K562 (cell line): ENCODE measurements at regions not wholly inside any gene's neighbourhood (a gene's known extent, or its start where the extent isn't known, plus 50 kb on each side); places are given as distances from the start of the nearest gene placed in this dataset.

Experiments
- ATAC-seq: fragments of 200-7000 bp; cut with Tn5 transposase; 3 replicates; pipeline ENCODE4 v1.9.1; 2020; ENCODE audit warnings: moderate library complexity
- BruUV-seq: library from RNA; stranded (reverse); fragments of 400-500 nt; replicated peaks from 2 replicates; lab custom pipeline; 2021; lab: Mats Ljungman, UMichigan
- CTCF ChIA-PET: fragments of 300-600 bp; formaldehyde crosslinking; extraction: SDS; loops from one replicate; lab custom pipeline; 2021; ENCODE audit warnings: low intra/inter-chr PET ratio; lab: Yijun Ruan, JAX
- POLR2A ChIA-PET: fragments of 300-600, 350-650 bp; sonication (Branson Sonifier 250); formaldehyde crosslinking; extraction: SDS; loops from one replicate; lab custom pipeline; 2021; ENCODE audit warnings: antibody characterized with exemption, inconsistent platforms; lab: Yijun Ruan, JAX
- DNase-seq, 4 experiments: peaks; one replicate each; pipeline versions ENCODE4 v3.0.0 to v3.0.0-alpha.2; 2011 to 2018; ENCODE audit warnings: low spot score in 3 of 4, mixed read lengths in 3 of 4; ENCODE audit errors: extremely low read depth in 1 of 4
- FAIRE-seq: peaks from 2 replicates; lab custom pipeline; 2011; peaks lifted over from hg19 to GRCh38; lab: Jason Lieb, UNC
- H2AFZ ChIP-seq: 2 replicates; pipeline ENCODE4 v1.6.0; 2011; ENCODE audit warnings: low read depth, low read length, control low read depth, inconsistent platforms
- H3K27ac ChIP-seq: fragments of 200-600 bp; 3 replicates; pipeline ENCODE4 v1.8.0; 2011; ENCODE audit warnings: low read depth, mild to moderate bottlenecking, control low read depth, inconsistent platforms, low read length, moderate library complexity, mixed read lengths; ENCODE audit errors: extremely low read depth
- H3K27me3 ChIP-seq, 2 experiments: fragments of 300-600 bp in 1 of 2; 2 replicates in 1 of 2; 3 replicates in 1 of 2; pipeline versions ENCODE4 v1.6.0 to v1.8.0; 2011; ENCODE audit warnings: inconsistent platforms in 2 of 2, low read length in 2 of 2, mild to moderate bottlenecking in 1 of 2, mixed read lengths in 1 of 2, moderate library complexity in 1 of 2; ENCODE audit not compliant: control insufficient read depth in 2 of 2, insufficient read depth in 2 of 2
- H3K36me3 ChIP-seq: fragments of 300-600 bp; 3 replicates; pipeline ENCODE4 v1.8.0; 2011; ENCODE audit warnings: mild to moderate bottlenecking, low read length, inconsistent platforms; ENCODE audit not compliant: control insufficient read depth, insufficient read depth
- H3K4me1 ChIP-seq, 2 experiments: fragments of 200-600 bp in 1 of 2; replicated peaks in 1 of 2; 2 replicates in 1 of 2; 3 replicates in 1 of 2; pipeline versions ENCODE4 v1.5.1 to v1.8.0; 2011; ENCODE audit warnings: inconsistent platforms in 2 of 2, low read length in 2 of 2, mild to moderate bottlenecking in 1 of 2, mixed read lengths in 1 of 2, moderate library complexity in 1 of 2; ENCODE audit not compliant: control insufficient read depth in 2 of 2, insufficient read depth in 2 of 2
- H3K4me2 ChIP-seq: 2 replicates; pipeline ENCODE4 v1.6.1; 2011; ENCODE audit warnings: low read length, control low read depth, inconsistent platforms, mixed read lengths; ENCODE audit not compliant: insufficient read depth
- H3K4me3 ChIP-seq: fragments of 200-600 bp; sonication (generic), shearing (Covaris generic); 2 replicates; pipeline ENCODE4 v1.5.1; 2016; ENCODE audit warnings: control low read depth, inconsistent platforms
- H3K79me2 ChIP-seq: fragments of 200-600 bp; 3 replicates; pipeline ENCODE4 v1.8.0; 2011; ENCODE audit warnings: low read length, inconsistent platforms; ENCODE audit not compliant: control insufficient read depth, insufficient read depth
- H3K9ac ChIP-seq, 2 experiments: 2 replicates each; pipeline versions ENCODE4 v1.6.0 to v1.6.1; 2011; ENCODE audit warnings: low read depth in 2 of 2, low read length in 2 of 2, control low read depth in 1 of 2, inconsistent platforms in 1 of 2, mild to moderate bottlenecking in 1 of 2, mixed read lengths in 1 of 2; ENCODE audit not compliant: insufficient read depth in 1 of 2
- H3K9me1 ChIP-seq: one replicate; pipeline ENCODE4 v1.6.0; 2011; ENCODE audit warnings: inconsistent platforms, mild to moderate bottlenecking, low read length, moderate library complexity; ENCODE audit not compliant: control insufficient read depth, insufficient read depth
- H3K9me3 ChIP-seq: replicated peaks from 2 replicates; pipeline ENCODE4 v1.5.1; 2011; ENCODE audit warnings: low read depth, low read length, inconsistent platforms; ENCODE audit not compliant: control insufficient read depth, insufficient read depth
- H4K20me1 ChIP-seq: replicated peaks from 2 replicates; pipeline ENCODE4 v1.6.1; 2011; ENCODE audit warnings: low read length, inconsistent platforms, mixed read lengths; ENCODE audit not compliant: control insufficient read depth, insufficient read depth
- NBN ChIP-seq: fragments of 450-650 bp; IDR thresholded peaks from 2 replicates; pipeline ENCODE4 v1.6.1; 2016; ENCODE audit warnings: low read depth, mild to moderate bottlenecking
- NCOA2 ChIP-seq, 2 experiments: fragments of 450-650 bp; IDR thresholded peaks; 2 replicates each; pipeline ENCODE4 v1.6.1; 2018; ENCODE audit warnings: mild to moderate bottlenecking in 2 of 2, moderate library complexity in 1 of 2; ENCODE audit not compliant: partially characterized antibody in 2 of 2
- PURB ChIP-seq: sonication (generic); formaldehyde crosslinking; IDR thresholded peaks from 2 replicates; pipeline ENCODE4 v1.9.0; 2021; ENCODE audit warnings: low read depth, mild to moderate bottlenecking, missing genetic modification reagents
- XRCC4 ChIP-seq: IDR thresholded peaks from one replicate; pipeline ENCODE4 v1.6.1; 2011; ENCODE audit not compliant: insufficient read depth, insufficient read length; ENCODE audit errors: extremely low read depth
- ZNF12 ChIP-seq: sonication (generic); formaldehyde crosslinking; IDR thresholded peaks from 2 replicates; pipeline ENCODE4 v1.4.0; 2020; ENCODE audit warnings: mild to moderate bottlenecking, missing genetic modification reagents
- WGBS: fragments of 100-300 bp; shearing (Covaris generic); methylation state at CpG from one replicate; pipeline ENCODE4 v1.1.6; 2016; ENCODE audit warnings: low coverage, mixed read lengths; ENCODE audit not compliant: insufficient coverage; ENCODE audit errors: missing lambda C conversion rate; 5-methylcytosine and 5-hydroxymethylcytosine counted together
- in situ Hi-C: fragments of 300-500 bp; cut with MboI; formaldehyde crosslinking; loops from 4 replicates; pipeline ENCODE4 v1.15.0; 2018; ENCODE audit warnings: inconsistent platforms, mixed read lengths
- intact Hi-C: fragments of 100-400 bp; cut with micrococcal nuclease; formaldehyde crosslinking; loops from 2 replicates; pipeline ENCODE4 v1.14.2; 2022
- TF ChIP-seq, protein P1 (sequence below): fragments of 450-650 bp; IDR thresholded peaks from 2 replicates; pipeline ENCODE4 v1.6.1; 2016; ENCODE audit warnings: mild to moderate bottlenecking, moderate library complexity
- TF ChIP-seq, protein P2 (sequence below): fragments of 450-650 bp; formaldehyde crosslinking; IDR thresholded peaks from 2 replicates; pipeline ENCODE4 v1.4.0; 2022; ENCODE audit warnings: missing genetic modification characterization
- TF ChIP-seq, protein P3 (sequence below): sonication (generic); formaldehyde crosslinking; IDR thresholded peaks from 2 replicates; pipeline ENCODE4 v1.9.0; 2022; ENCODE audit warnings: mild to moderate bottlenecking, missing genetic modification reagents

DNA sequence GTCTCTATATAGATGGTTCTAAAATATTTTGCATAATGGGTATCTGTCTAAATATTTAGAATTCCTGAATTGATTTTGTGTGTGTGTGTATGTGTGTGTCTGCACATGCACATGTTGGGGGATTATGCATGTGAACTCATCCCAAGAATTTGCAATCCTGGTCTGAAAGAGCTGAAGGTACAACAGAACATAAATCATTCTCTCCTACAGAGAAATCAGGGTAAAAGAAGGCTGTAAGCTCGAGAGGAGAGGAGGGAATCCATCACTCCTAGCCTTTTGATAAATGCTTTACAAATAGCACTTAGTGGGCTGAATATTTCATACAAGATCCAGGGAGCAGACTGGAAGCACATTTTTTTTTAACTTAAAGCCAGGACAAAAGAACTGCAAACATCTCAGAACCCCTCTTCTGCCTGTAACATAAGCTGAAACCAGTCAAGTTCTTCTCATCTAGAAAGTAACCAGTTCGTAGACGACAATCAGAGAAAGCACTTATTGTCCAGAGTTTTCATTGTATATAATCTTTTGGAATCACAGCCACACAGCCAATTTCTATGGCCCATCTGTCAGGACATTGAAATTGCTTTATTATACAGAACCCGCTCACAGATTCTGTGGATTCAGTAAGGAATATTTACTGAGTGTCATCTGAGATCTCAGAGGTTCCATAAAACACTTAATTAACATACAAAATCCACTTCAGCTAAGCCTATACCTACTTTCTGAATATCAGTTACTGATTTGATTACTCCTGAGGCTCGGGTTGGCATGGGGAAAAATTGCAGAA lies 541.4 kb upstream of the ZNF462 start:
- in situ Hi-C loops: no loop called here
- 2% methylated on average over 5 of the region's 5 CpGs for WGBS
- H3K36me3 ChIP-seq: no peaks in the 10 kb centered on the region
- H3K79me2 ChIP-seq: no peaks in the 10 kb centered on the region
- ChIA-PET POLR2A (no interaction called here), CTCF (no interaction called here)
- ATAC-seq: no peak
- H3K4me3 ChIP-seq: no peak overlapping the region
- H3K4me2 ChIP-seq: no peak overlapping the region
- H2AFZ ChIP-seq: no peak overlapping the region
- no peak for DNase-seq
- no peak overlapping the region for H3K27ac ChIP-seq
- H4K20me1 ChIP-seq: no peaks in the 10 kb centered on the region
- H3K9me3 ChIP-seq: no peaks in the 10 kb centered on the region
- intact Hi-C loops: no loop called here
- FAIRE-seq: no peak
- H3K4me1 ChIP-seq: no peaks in the 10 kb centered on the region
- H3K27me3 ChIP-seq: no peaks in the 10 kb centered on the region
- BruUV-seq: no TSS peak
- no peaks in the 10 kb centered on the region for H3K9me1 ChIP-seq
- no peak overlapping the region for H3K9ac ChIP-seq
- TF ChIP-seq, protein P1, sequence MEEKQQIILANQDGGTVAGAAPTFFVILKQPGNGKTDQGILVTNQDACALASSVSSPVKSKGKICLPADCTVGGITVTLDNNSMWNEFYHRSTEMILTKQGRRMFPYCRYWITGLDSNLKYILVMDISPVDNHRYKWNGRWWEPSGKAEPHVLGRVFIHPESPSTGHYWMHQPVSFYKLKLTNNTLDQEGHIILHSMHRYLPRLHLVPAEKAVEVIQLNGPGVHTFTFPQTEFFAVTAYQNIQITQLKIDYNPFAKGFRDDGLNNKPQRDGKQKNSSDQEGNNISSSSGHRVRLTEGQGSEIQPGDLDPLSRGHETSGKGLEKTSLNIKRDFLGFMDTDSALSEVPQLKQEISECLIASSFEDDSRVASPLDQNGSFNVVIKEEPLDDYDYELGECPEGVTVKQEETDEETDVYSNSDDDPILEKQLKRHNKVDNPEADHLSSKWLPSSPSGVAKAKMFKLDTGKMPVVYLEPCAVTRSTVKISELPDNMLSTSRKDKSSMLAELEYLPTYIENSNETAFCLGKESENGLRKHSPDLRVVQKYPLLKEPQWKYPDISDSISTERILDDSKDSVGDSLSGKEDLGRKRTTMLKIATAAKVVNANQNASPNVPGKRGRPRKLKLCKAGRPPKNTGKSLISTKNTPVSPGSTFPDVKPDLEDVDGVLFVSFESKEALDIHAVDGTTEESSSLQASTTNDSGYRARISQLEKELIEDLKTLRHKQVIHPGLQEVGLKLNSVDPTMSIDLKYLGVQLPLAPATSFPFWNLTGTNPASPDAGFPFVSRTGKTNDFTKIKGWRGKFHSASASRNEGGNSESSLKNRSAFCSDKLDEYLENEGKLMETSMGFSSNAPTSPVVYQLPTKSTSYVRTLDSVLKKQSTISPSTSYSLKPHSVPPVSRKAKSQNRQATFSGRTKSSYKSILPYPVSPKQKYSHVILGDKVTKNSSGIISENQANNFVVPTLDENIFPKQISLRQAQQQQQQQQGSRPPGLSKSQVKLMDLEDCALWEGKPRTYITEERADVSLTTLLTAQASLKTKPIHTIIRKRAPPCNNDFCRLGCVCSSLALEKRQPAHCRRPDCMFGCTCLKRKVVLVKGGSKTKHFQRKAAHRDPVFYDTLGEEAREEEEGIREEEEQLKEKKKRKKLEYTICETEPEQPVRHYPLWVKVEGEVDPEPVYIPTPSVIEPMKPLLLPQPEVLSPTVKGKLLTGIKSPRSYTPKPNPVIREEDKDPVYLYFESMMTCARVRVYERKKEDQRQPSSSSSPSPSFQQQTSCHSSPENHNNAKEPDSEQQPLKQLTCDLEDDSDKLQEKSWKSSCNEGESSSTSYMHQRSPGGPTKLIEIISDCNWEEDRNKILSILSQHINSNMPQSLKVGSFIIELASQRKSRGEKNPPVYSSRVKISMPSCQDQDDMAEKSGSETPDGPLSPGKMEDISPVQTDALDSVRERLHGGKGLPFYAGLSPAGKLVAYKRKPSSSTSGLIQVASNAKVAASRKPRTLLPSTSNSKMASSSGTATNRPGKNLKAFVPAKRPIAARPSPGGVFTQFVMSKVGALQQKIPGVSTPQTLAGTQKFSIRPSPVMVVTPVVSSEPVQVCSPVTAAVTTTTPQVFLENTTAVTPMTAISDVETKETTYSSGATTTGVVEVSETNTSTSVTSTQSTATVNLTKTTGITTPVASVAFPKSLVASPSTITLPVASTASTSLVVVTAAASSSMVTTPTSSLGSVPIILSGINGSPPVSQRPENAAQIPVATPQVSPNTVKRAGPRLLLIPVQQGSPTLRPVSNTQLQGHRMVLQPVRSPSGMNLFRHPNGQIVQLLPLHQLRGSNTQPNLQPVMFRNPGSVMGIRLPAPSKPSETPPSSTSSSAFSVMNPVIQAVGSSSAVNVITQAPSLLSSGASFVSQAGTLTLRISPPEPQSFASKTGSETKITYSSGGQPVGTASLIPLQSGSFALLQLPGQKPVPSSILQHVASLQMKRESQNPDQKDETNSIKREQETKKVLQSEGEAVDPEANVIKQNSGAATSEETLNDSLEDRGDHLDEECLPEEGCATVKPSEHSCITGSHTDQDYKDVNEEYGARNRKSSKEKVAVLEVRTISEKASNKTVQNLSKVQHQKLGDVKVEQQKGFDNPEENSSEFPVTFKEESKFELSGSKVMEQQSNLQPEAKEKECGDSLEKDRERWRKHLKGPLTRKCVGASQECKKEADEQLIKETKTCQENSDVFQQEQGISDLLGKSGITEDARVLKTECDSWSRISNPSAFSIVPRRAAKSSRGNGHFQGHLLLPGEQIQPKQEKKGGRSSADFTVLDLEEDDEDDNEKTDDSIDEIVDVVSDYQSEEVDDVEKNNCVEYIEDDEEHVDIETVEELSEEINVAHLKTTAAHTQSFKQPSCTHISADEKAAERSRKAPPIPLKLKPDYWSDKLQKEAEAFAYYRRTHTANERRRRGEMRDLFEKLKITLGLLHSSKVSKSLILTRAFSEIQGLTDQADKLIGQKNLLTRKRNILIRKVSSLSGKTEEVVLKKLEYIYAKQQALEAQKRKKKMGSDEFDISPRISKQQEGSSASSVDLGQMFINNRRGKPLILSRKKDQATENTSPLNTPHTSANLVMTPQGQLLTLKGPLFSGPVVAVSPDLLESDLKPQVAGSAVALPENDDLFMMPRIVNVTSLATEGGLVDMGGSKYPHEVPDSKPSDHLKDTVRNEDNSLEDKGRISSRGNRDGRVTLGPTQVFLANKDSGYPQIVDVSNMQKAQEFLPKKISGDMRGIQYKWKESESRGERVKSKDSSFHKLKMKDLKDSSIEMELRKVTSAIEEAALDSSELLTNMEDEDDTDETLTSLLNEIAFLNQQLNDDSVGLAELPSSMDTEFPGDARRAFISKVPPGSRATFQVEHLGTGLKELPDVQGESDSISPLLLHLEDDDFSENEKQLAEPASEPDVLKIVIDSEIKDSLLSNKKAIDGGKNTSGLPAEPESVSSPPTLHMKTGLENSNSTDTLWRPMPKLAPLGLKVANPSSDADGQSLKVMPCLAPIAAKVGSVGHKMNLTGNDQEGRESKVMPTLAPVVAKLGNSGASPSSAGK: no peak
- TF ChIP-seq ZNF12 (CRISPR knock-in tag) (no peak), NCOA2 (IDR thresholded peaks at IDR 0.05; ENCODE audit: partially characterized antibody in 2 of 2) (no peak), NBN (no peak), PURB (CRISPR knock-in tag) (no peak), XRCC4 (no peak)
- TF ChIP-seq, protein P2, sequence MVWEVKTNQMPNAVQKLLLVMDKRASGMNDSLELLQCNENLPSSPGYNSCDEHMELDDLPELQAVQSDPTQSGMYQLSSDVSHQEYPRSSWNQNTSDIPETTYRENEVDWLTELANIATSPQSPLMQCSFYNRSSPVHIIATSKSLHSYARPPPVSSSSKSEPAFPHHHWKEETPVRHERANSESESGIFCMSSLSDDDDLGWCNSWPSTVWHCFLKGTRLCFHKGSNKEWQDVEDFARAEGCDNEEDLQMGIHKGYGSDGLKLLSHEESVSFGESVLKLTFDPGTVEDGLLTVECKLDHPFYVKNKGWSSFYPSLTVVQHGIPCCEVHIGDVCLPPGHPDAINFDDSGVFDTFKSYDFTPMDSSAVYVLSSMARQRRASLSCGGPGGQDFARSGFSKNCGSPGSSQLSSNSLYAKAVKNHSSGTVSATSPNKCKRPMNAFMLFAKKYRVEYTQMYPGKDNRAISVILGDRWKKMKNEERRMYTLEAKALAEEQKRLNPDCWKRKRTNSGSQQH (CRISPR knock-in tag): no peak
- TF ChIP-seq, protein P3, sequence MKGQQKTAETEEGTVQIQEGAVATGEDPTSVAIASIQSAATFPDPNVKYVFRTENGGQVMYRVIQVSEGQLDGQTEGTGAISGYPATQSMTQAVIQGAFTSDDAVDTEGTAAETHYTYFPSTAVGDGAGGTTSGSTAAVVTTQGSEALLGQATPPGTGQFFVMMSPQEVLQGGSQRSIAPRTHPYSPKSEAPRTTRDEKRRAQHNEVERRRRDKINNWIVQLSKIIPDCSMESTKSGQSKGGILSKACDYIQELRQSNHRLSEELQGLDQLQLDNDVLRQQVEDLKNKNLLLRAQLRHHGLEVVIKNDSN (CRISPR knock-in tag): no peak
